ENCODE measurements at regions not wholly inside any gene's neighbourhood (a gene's known extent, or its start where the extent isn't known, plus 50 kb on each side); places are given as distances from the start of the nearest gene placed in this dataset.

DNA sequence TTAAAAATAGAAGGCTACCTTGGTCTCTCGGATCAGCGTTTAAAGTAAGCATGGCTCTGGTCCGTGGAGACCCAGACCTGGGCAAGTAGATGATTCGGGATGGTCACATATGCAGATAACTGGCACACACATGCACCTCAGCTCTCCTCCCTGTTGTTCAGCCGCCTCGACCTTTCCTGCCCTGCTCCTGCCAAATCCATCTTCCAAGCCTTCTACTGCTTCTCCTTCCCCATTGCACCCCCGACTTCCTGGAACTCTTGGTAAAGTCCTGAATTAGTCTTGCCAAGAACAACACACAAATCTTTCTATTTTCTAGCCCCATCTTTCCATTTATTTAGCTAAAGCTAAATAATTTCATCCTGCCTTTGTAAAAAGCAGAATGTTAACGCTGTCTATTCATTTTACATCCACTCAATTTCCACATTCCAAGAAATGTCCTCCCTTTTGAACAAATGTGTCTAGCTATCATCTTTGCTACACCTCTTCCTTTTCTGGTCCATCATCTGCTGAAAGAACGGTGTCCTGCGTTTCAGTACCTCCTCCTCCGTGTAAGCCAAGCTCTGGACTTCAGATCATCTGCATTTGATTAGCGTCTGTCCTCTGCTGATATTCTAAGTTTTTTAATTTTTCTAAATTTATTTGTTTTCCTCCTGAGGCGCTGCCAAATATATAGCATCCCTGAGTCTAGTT, 92.5 kb downstream of the ZIC5 start:
- H3K4me1 Mint-ChIP-seq, result no peaks in the 10 kb centered on the region
- H3K9me3 Mint-ChIP-seq (ENCODE audit: low read depth), result no peaks in the 10 kb centered on the region
- H3K27me3 Mint-ChIP-seq, result peaks cover 6% of the 10 kb centered on the region
- no peak overlapping the region for H3K4me3 Mint-ChIP-seq
- no peaks in the 10 kb centered on the region for H3K36me3 Mint-ChIP-seq
- CTCF ChIA-PET, result interaction anchor here (0.7 to 1.2 kb wide), 3 partner anchors 10 to 224 kb away, joined by 3 read pairs; no protein-coding TSS in a partner anchor
- no peak for DNase-seq
- ATAC-seq, result no peak
- H3K27ac Mint-ChIP-seq, result no peak overlapping the region

DNA sequence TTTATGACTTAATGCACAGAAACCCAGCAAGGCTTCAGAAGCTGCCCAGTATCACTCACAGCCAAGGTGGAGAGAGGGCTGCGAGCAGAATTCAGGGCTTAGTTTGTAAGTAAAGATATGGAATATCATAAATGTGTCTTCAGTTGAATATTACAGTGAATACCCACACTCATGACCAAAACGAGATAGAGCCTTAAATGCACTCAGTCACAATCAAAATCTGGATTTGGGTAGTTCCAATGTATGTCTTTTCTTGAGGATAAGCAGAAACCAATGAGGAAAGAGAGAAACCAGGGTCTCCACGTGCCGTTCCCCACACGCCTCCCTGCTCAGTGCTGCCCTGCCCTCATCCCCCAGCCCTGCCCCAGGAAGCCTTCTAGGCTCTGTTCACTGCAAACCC, 94.9 kb downstream of the ZIC5 start:
- Mint-ChIP-seq H3K4me3 (no peak overlapping the region), H3K27me3 (peaks cover 6% of the 10 kb centered on the region), H3K27ac (no peak overlapping the region), H3K9me3 (ENCODE audit: low read depth) (no peaks in the 10 kb centered on the region), H3K36me3 (no peaks in the 10 kb centered on the region), H3K4me1 (no peaks in the 10 kb centered on the region)
- ATAC-seq, result no peak
- CTCF ChIA-PET, result no interaction called here
- no peak for DNase-seq

DNA sequence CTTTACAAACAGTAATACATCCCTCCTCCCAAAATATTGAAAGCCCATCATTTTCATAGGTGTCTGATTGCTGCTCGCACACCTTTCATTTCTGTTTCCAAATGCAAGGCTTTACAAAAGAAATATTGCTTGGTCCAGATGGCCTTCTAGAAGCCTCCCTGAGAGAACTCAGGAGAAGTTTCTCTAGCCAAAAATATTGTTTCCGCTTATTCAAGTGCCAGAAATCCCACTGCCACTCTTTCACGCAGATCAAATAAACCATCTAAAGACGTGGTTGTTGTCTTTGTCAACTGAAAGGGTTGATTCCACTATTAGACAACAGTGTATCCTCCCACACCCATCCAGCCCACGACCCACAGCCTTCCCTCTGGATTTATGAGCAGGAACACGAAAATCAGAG, 96.2 kb downstream of the ZIC5 start:
- H3K4me3 Mint-ChIP-seq, result no peak overlapping the region
- no peaks in the 10 kb centered on the region for H3K36me3 Mint-ChIP-seq
- DNase-seq (no peak), ATAC-seq (no peak)
- CTCF ChIA-PET, result no interaction called here
- peaks cover 8% of the 10 kb centered on the region for H3K27me3 Mint-ChIP-seq
- H3K9me3 Mint-ChIP-seq (ENCODE audit: low read depth), result no peaks in the 10 kb centered on the region
- no peak overlapping the region for H3K27ac Mint-ChIP-seq
- H3K4me1 Mint-ChIP-seq, result peaks cover 3% of the 10 kb centered on the region

DNA sequence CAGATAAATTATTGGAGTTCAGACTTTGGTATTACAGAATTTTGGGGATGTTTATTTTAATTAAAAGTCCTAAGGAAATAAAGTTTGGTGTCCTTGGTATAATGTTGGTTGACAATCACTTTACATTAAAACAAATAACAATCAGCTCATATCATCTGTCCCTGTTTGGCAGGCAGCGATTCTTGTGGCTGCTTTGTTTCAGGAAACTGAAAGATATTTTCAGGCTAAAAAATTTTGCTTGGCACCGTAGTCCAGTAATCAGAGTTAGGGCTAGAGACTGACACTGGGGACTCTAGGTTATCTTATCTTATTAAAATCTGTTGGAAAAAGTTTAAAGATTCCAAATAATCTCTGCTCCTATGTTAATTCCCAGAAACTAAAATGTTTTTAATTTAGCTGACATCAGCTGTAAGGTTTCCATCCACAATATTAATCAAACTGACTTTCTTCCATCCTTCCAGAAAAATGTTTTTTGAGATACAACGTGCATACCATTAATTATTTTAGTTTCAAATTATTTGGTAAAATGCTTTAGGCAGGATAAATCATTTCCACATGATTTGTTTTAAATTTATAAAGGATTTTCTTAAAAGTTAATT, 97.6 kb downstream of the ZIC5 start:
- Mint-ChIP-seq H3K4me3 (no peak overlapping the region), H3K36me3 (no peaks in the 10 kb centered on the region), H3K27ac (no peak overlapping the region), H3K27me3 (peaks cover 6% of the 10 kb centered on the region), H3K4me1 (peaks cover 3% of the 10 kb centered on the region), H3K9me3 (ENCODE audit: low read depth) (no peaks in the 10 kb centered on the region)
- CTCF ChIA-PET, result interaction anchor here (0.9 to 1.2 kb wide), 2 partner anchors 58 to 641 kb away, joined by 3 read pairs; no protein-coding TSS in a partner anchor
- DNase-seq, result no peak
- no peak for ATAC-seq

DNA sequence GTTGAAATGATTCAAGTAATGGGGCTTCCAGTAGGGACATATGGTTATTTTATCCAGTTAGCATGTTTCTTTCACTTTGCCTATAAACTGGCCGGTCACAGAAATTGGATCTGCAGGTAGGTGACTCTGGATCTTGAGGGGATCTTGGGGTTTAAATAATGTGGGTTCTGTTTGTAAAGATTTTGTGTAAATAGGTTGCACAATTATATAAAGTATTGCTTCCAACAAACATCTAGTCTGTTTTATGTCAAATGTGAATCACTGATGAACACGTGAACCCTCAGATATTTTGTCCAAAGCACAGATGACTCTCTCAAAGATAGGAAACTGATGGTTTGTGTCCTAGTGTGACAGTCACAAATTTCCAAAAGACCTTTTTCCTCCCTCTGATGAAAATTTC, 98.4 kb downstream of the ZIC5 start:
- Mint-ChIP-seq H3K36me3 (no peaks in the 10 kb centered on the region), H3K9me3 (ENCODE audit: low read depth) (no peaks in the 10 kb centered on the region), H3K27me3 (peaks cover 6% of the 10 kb centered on the region), H3K4me1 (peaks cover 3% of the 10 kb centered on the region), H3K4me3 (no peak overlapping the region), H3K27ac (no peak overlapping the region)
- CTCF ChIA-PET, result interaction anchor here (1.2 kb wide), 1 partner anchor 58 kb away, joined by 3 read pairs; no protein-coding TSS in a partner anchor
- ATAC-seq, result no peak
- DNase-seq, result no peak

DNA sequence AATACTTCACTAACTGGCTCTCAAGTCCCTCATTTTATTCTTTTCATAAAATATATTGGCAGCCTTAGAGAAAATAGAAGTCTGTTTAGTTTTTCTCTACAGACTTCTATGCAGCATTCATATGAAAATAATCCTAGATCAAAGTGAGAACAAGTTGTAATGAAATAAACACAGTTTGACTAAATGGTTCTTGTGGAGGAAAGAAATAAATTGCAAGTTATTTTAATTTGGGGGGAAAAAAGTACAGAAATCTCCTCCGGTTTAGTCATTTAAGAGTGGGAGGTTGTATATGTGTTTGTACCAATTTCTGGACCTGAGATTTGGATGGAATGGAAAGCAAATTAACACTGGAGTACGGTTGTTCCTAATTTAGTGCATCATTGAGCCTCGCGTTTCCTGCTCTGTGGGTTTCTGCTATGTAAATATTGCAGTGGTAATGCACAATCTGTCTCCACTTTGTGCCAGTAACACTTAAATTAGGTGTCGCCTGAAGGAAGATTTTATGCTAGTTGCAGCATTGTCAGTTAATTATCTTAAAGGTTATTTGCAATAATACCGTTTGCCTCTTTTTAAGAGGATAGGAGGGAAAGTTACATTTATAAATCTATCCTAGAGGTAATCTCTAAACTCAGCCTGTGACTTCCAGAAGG, 100.2 kb downstream of the ZIC5 start:
- Mint-ChIP-seq H3K9me3 (ENCODE audit: low read depth) (no peaks in the 10 kb centered on the region), H3K36me3 (no peaks in the 10 kb centered on the region), H3K4me3 (no peak overlapping the region), H3K27ac (no peak overlapping the region), H3K4me1 (peaks cover 3% of the 10 kb centered on the region), H3K27me3 (peaks cover 6% of the 10 kb centered on the region)
- DNase-seq (no peak), ATAC-seq (no peak)
- CTCF ChIA-PET, result no interaction called here

DNA sequence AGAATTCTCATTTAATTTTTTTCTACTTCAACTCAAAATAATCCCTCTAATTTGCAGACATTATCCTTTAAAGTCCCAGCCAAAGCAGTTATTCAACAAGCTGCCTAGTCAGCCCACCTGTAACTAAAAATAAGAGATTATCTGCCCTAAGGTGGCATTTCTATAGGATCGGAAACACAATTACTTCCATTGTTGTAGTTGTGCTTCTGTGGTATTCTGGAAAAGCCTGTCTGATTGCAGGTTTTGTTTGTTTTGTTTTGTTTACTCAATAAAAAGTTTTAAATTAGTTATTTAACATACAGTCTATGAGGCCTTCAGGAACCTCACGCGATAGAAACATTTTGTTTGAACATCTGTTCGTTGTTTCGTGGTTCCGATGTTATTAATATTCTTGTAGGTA, 101.0 kb downstream of the ZIC5 start:
- Mint-ChIP-seq H3K9me3 (ENCODE audit: low read depth) (no peaks in the 10 kb centered on the region), H3K4me3 (no peak overlapping the region), H3K4me1 (peaks cover 3% of the 10 kb centered on the region), H3K27me3 (peaks cover 8% of the 10 kb centered on the region), H3K27ac (no peak overlapping the region), H3K36me3 (no peaks in the 10 kb centered on the region)
- DNase-seq (no peak), ATAC-seq (no peak)
- CTCF ChIA-PET, result no interaction called here

DNA sequence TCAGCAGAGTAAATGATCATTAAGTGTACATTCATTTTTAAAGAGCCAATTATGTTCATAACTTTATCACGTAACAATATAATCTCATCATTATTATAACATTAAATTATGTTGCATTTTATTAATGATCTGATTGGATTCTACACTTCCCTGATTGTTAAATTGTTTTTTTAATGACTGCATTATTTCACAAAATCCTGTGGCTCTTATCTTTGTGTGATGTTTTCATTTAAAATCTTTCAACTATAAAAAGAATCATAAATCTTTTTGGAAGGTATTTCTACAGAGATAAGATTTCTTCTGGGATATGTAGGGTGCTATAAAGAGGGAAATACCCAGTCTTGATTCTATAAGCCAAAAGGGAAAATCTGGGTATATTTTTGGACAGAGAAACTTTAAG, 101.7 kb downstream of the ZIC5 start:
- H3K4me3 Mint-ChIP-seq, result no peak overlapping the region
- ATAC-seq (no peak), DNase-seq (no peak)
- H3K4me1 Mint-ChIP-seq, result peaks cover 3% of the 10 kb centered on the region
- CTCF ChIA-PET, result no interaction called here
- no peaks in the 10 kb centered on the region for H3K36me3 Mint-ChIP-seq
- no peaks in the 10 kb centered on the region for H3K9me3 Mint-ChIP-seq (ENCODE audit: low read depth)
- no peak overlapping the region for H3K27ac Mint-ChIP-seq
- peaks cover 5% of the 10 kb centered on the region for H3K27me3 Mint-ChIP-seq

DNA sequence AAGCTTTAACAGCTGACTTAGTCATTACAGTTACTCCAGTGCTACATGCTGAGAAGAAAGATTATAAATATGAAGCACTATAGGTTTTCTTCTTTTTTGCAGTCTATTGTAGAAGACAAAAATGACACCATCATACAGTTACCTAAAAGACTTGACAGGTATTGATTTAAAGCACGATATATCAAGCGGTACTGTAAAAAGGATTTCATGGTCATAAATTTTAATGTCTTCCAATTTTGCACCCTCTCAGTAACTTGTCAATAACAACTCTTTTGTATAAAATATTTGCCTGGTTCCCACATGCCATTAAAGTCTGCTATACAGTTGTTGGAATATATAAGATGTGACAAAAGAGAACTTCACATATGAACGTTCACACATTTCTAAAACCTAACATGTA, 102.8 kb downstream of the ZIC5 start:
- no peak for ATAC-seq
- peaks cover 3% of the 10 kb centered on the region for H3K4me1 Mint-ChIP-seq
- H3K27me3 Mint-ChIP-seq, result peaks cover 11% of the 10 kb centered on the region
- CTCF ChIA-PET, result no interaction called here
- no peaks in the 10 kb centered on the region for H3K36me3 Mint-ChIP-seq
- H3K4me3 Mint-ChIP-seq, result no peak overlapping the region
- no peaks in the 10 kb centered on the region for H3K9me3 Mint-ChIP-seq (ENCODE audit: low read depth)
- DNase-seq, result no peak
- no peak overlapping the region for H3K27ac Mint-ChIP-seq

DNA sequence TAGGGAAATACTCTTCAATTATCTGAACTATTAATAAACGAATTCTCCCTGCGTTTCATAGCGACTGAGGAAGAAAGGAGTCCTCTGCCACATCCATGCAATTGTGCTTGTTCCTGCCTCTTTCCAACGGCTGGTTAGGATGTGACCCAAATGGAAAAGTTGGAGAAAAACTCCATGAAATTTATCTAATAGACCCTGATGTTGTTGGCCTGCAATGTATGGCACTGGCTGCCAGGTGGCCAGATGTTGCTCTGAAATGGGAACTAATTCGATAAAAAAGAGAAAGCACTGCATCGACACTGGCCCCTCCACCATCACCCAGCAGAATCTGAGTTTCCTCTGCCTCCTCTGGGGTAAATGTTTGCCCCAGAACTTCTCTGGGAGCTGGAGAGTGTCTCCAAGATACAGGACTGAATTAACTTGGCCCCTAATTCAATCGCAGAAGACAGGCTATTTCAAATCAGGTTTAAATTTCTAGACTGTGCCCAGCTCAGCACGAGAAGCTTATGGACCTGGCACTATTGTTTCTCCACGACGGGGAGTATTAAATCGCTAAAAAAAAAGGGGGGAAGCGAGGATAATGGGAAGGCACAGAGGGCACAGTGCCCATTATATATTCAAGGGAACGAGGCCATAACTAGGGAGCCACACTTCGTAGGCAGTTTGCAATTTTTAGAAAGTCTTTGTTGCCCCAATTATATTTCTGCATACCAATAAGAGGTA, 103.9 kb downstream of the ZIC5 start:
- CTCF ChIA-PET, result no interaction called here
- ATAC-seq, result no peak
- Mint-ChIP-seq H3K4me3 (no peak overlapping the region), H3K27me3 (peaks cover 18% of the 10 kb centered on the region), H3K27ac (no peak overlapping the region), H3K9me3 (ENCODE audit: low read depth) (no peaks in the 10 kb centered on the region), H3K36me3 (no peaks in the 10 kb centered on the region), H3K4me1 (peaks cover 3% of the 10 kb centered on the region)
- no peak for DNase-seq

DNA sequence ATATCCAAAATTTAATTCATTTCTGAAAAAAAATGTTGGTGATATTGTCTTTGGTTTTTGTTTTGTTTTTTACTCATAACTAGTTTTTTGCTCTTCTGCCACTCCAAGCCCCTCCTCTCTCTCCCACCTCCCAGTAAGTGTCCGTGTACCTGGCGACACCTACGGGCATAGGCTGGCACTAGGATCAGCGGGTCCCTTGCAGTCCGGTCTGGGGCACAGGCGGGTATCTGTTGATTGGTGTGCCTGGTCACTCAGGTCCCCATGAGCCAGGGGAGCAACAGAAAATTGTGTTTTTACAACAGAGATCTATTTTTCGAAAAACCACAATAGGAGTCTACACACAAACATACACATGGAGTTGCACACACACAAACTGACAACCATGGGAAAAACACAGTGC, 104.8 kb downstream of the ZIC5 start:
- peaks cover 24% of the 10 kb centered on the region for H3K27me3 Mint-ChIP-seq
- H3K4me1 Mint-ChIP-seq, result peaks cover 3% of the 10 kb centered on the region
- H3K27ac Mint-ChIP-seq, result no peak overlapping the region
- H3K9me3 Mint-ChIP-seq (ENCODE audit: low read depth), result no peaks in the 10 kb centered on the region
- CTCF ChIA-PET, result no interaction called here
- DNase-seq (no peak), ATAC-seq (no peak)
- H3K36me3 Mint-ChIP-seq, result no peaks in the 10 kb centered on the region
- H3K4me3 Mint-ChIP-seq, result no peak overlapping the region

DNA sequence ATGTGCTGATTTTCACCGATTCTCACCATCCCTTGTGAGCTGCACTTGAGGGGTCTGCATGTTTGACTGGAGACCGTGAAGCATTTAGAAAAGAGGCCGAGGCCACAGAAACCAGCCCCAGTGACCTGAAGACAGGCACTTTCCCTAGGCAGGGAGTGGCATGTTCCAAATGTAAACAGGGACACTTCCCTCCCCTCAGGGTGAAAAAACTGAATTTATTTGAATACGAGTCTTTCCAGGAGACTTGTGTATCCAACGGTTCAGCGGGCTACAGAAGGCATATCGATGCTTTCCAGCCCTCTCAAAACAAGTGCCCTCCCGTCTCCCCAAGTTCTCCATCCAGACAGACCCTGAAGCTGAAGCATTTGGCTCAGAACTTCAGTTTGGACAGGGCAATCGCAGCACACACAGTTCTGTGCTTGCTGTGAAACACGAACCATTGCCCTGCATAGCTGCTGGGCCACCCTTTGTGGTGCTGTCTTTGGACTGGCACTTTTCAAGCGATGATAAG, 106.1 kb downstream of the ZIC5 start:
- Mint-ChIP-seq H3K4me3 (no peak overlapping the region), H3K4me1 (peaks cover 3% of the 10 kb centered on the region), H3K9me3 (ENCODE audit: low read depth) (no peaks in the 10 kb centered on the region), H3K27me3 (peaks cover 32% of the 10 kb centered on the region), H3K27ac (no peak overlapping the region), H3K36me3 (no peaks in the 10 kb centered on the region)
- CTCF ChIA-PET, result no interaction called here
- DNase-seq (no peak), ATAC-seq (no peak)

DNA sequence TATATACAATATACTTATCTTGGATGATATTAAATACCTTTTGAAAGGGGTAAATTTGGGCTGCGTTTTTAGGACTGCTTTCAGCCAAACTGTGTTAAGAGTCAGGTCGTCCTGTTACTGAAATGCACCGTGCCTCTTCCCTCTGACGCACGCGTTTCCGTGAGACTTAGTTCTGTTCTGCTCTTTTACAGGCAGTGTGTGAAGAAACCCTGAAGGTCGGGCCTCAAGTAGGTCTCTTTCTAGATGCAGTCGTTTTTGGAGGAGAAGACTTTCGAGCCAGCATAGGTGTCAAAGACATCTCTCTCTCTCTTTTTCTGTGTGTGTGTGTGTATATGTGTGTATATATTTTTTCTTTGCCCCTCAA, 107.0 kb downstream of the ZIC5 start:
- CTCF ChIA-PET, result no interaction called here
- DNase-seq (no peak), ATAC-seq (no peak)
- Mint-ChIP-seq H3K27ac (no peak overlapping the region), H3K27me3 (peaks cover 36% of the 10 kb centered on the region), H3K4me1 (peaks cover 9% of the 10 kb centered on the region), H3K4me3 (no peak overlapping the region), H3K36me3 (no peaks in the 10 kb centered on the region), H3K9me3 (ENCODE audit: low read depth) (no peaks in the 10 kb centered on the region)
